Activated CD8-positive, alpha-beta memory T cell treated with anti-CD3 and anti-CD28 coated beads, Interleukin-2, amount 50 U/mL, for 4 hours (primary cell): ENCODE measurements at regions not wholly inside any gene's neighbourhood (a gene's known extent, or its start where the extent isn't known, plus 50 kb on each side); places are given as distances from the start of the nearest gene placed in this dataset.
"Not testable (repeated sequence)": the region's sequence is repeated elsewhere in the genome, so short reads cannot be mapped to it uniquely, and the experiment has no call there.

Experiments used
- DNase-seq: peaks from one replicate; pipeline ENCODE4 v3.0.0-alpha.2; 2020

GRCh38 chr20:51955756-51956155, 153.4 kb upstream of the SALL4 start:
- no peak for DNase-seq

GRCh38 chr20:51953731-51954340, 151.5 kb upstream of the SALL4 start:
- no peak for DNase-seq

GRCh38 chr20:51950926-51951325, 148.6 kb upstream of the SALL4 start:
- no peak for DNase-seq

GRCh38 chr20:51946586-51946985, 144.3 kb upstream of the SALL4 start:
- no peak for DNase-seq

- DNase-seq = no peak
These were observed 143.6 kb upstream of the SALL4 start for GRCh38 chr20:51945881-51946280.

- no peak for DNase-seq
These were observed 142.9 kb upstream of the SALL4 start for GRCh38 chr20:51945177-51945576.

- no peak for DNase-seq
These were observed 141.4 kb upstream of the SALL4 start for GRCh38 chr20:51943761-51944160.

- DNase-seq = not testable (repeated sequence)
These were observed 141.0 kb upstream of the SALL4 start for GRCh38 chr20:51943326-51943725.

GRCh38 chr20:51941503-51941902, 139.2 kb upstream of the SALL4 start:
- DNase-seq = no peak

GRCh38 chr20:51939259-51939585, 136.9 kb upstream of the SALL4 start:
- DNase-seq = no peak

- no peak for DNase-seq
These were observed 136.4 kb upstream of the SALL4 start for GRCh38 chr20:51938559-51939258.

- no peak for DNase-seq
These were observed 135.5 kb upstream of the SALL4 start for GRCh38 chr20:51937779-51938178.

GRCh38 chr20:51936377-51936776, 134.1 kb upstream of the SALL4 start:
- no peak for DNase-seq

GRCh38 chr20:51935003-51935358, 132.7 kb upstream of the SALL4 start:
- DNase-seq = no peak

- DNase-seq = no peak
These were observed 132.1 kb upstream of the SALL4 start for GRCh38 chr20:51934301-51935002.

GRCh38 chr20:51931371-51931781, 129.1 kb upstream of the SALL4 start:
- DNase-seq = no peak

GRCh38 chr20:51930775-51931174, 128.5 kb upstream of the SALL4 start:
- DNase-seq = no peak

- no peak for DNase-seq
These were observed 126.6 kb upstream of the SALL4 start for GRCh38 chr20:51928931-51929330.

GRCh38 chr20:51927970-51928369, 125.6 kb upstream of the SALL4 start:
- DNase-seq = not testable (repeated sequence)

- no peak for DNase-seq
These were observed 124.5 kb upstream of the SALL4 start for GRCh38 chr20:51926670-51927305.

- DNase-seq = no peak
These were observed 122.2 kb upstream of the SALL4 start for GRCh38 chr20:51924509-51924908.

- no peak for DNase-seq
These were observed 121.3 kb upstream of the SALL4 start for GRCh38 chr20:51923633-51924032.

GRCh38 chr20:51922812-51923211, 120.5 kb upstream of the SALL4 start:
- DNase-seq = not testable (repeated sequence)

- no peak for DNase-seq
These were observed 116.2 kb upstream of the SALL4 start for GRCh38 chr20:51918561-51918960.
